Testis (tissue), 2 donors: ENCODE measurements at regions not wholly inside any gene's neighbourhood (a gene's known extent, or its start where the extent isn't known, plus 50 kb on each side); places are given as distances from the start of the nearest gene placed in this dataset.

Experiments used
- DNase-seq: peaks from one replicate; pipeline ENCODE4 v3.0.0-alpha.2; 2019
- H3K27ac ChIP-seq, 2 donors: fragments of 200-600 bp; sonication (generic); one replicate each; pipeline ENCODE4 v1.5.1; 2019
- H3K27me3 ChIP-seq: fragments of 200-600 bp; sonication (generic); one replicate; pipeline ENCODE4 v1.5.1; 2019
- H3K36me3 ChIP-seq: fragments of 200-600 bp; sonication (generic); one replicate; pipeline ENCODE4 v1.5.1; 2017; ENCODE audit warnings: low read depth; ENCODE audit errors: missing control alignments
- H3K4me1 ChIP-seq: fragments of 200-600 bp; sonication (generic); one replicate; pipeline ENCODE4 v1.5.1; 2019
- H3K4me3 ChIP-seq, 2 donors: fragments of 200-600 bp; sonication (generic); one replicate each; pipeline ENCODE4 v1.5.1; 2017 to 2019
- H3K9me3 ChIP-seq: fragments of 200-600 bp; sonication (generic); one replicate; pipeline ENCODE4 v1.5.1; 2017
- CTCF ChIP-seq, 3 experiments: fragments of 450-650 bp in 2 of 3; fragments of 200-600 bp in 1 of 3; sonication (generic) in 1 of 3; IDR thresholded peaks; one replicate each; pipeline ENCODE4 v1.5.1; 2016 to 2019; ENCODE audit warnings: antibody characterized with exemption in 3 of 3, mild to moderate bottlenecking in 2 of 3, moderate library complexity in 1 of 3
- POLR2A ChIP-seq: fragments of 450-650 bp; IDR thresholded peaks from one replicate; pipeline ENCODE4 v1.6.1; 2017; ENCODE audit warnings: antibody characterized with exemption, mild to moderate bottlenecking, moderate library complexity
- WGBS, 2 donors: methylation state at CpG; one replicate each; pipeline ENCODE4 v1.1.5; 2018; 5-methylcytosine and 5-hydroxymethylcytosine counted together
- intact Hi-C: fragments of 100-400 bp; cut with DNase I; formaldehyde crosslinking; loops from one replicate; pipeline ENCODE4 v1.15.1; 2023; ENCODE audit warnings: low total_unique reads

GRCh38 chr3:74375653-74376052 is 238.8 kb downstream of the CNTN3 start:
- WGBS, 2 donors = 100% methylated on average over 1 of the region's 1 CpG
- intact Hi-C loops = no loop called here
- Histone ChIP-seq H3K27me3 (no peaks in the 10 kb centered on the region), H3K9me3 (no peaks in the 10 kb centered on the region), H3K36me3 (no peaks in the 10 kb centered on the region), H3K27ac (no peak overlapping the region), H3K4me3 (no peak overlapping the region), H3K4me1 (no peaks in the 10 kb centered on the region)
- no peak for TF ChIP-seq POLR2A
- no peak for TF ChIP-seq CTCF (IDR thresholded peaks at IDR 0.05)
- no peak for DNase-seq

- H3K36me3 ChIP-seq = no peaks in the 10 kb centered on the region
- no peak overlapping the region for H3K27ac ChIP-seq
- no peaks in the 10 kb centered on the region for H3K27me3 ChIP-seq
- WGBS, 2 donors = 82 to 86% methylated on average over 2 of the region's 2 CpGs
- intact Hi-C loops = no loop called here
- DNase-seq = no peak
- H3K9me3 ChIP-seq = no peaks in the 10 kb centered on the region
- no peak overlapping the region for H3K4me3 ChIP-seq
- no peaks in the 10 kb centered on the region for H3K4me1 ChIP-seq
- TF ChIP-seq POLR2A = no peak
- no peak for TF ChIP-seq CTCF (IDR thresholded peaks at IDR 0.05)
Measured at GRCh38 chr3:74372743-74373142, 241.7 kb downstream of the CNTN3 start.

GRCh38 chr3:74370342-74370741 is 244.1 kb downstream of the CNTN3 start:
- no peaks in the 10 kb centered on the region for H3K36me3 ChIP-seq
- H3K27ac ChIP-seq = no peak overlapping the region
- no peaks in the 10 kb centered on the region for H3K4me1 ChIP-seq
- no peak overlapping the region for H3K4me3 ChIP-seq
- intact Hi-C loops = no loop called here
- DNase-seq = no peak
- WGBS, 2 donors = 94 to 100% methylated on average over 2 of the region's 2 CpGs
- TF ChIP-seq POLR2A (no peak), CTCF (IDR thresholded peaks at IDR 0.05) (no peak)
- no peaks in the 10 kb centered on the region for H3K27me3 ChIP-seq
- no peaks in the 10 kb centered on the region for H3K9me3 ChIP-seq

- no peak for DNase-seq
- Histone ChIP-seq H3K27me3 (no peaks in the 10 kb centered on the region), H3K36me3 (no peaks in the 10 kb centered on the region), H3K4me3 (no peak overlapping the region), H3K9me3 (no peaks in the 10 kb centered on the region), H3K27ac (no peak overlapping the region), H3K4me1 (no peaks in the 10 kb centered on the region)
- intact Hi-C loops = no loop called here
- 92 to 93% methylated on average over 1 of the region's 1 CpG for WGBS, 2 donors
- no peak for TF ChIP-seq POLR2A
- no peak for TF ChIP-seq CTCF (IDR thresholded peaks at IDR 0.05)
Measured at GRCh38 chr3:74366331-74366730, 248.1 kb downstream of the CNTN3 start.

- intact Hi-C loops = no loop called here
- H3K36me3 ChIP-seq = no peaks in the 10 kb centered on the region
- H3K27me3 ChIP-seq = no peaks in the 10 kb centered on the region
- WGBS, 2 donors = 83 to 96% methylated on average over 1 of the region's 1 CpG
- TF ChIP-seq CTCF (IDR thresholded peaks at IDR 0.05) (no peak), POLR2A (no peak)
- DNase-seq = no peak
- H3K4me3 ChIP-seq = no peak overlapping the region
- H3K27ac ChIP-seq = no peak overlapping the region
- no peaks in the 10 kb centered on the region for H3K9me3 ChIP-seq
- no peaks in the 10 kb centered on the region for H3K4me1 ChIP-seq
Measured at GRCh38 chr3:74363346-74363745, 251.1 kb downstream of the CNTN3 start.
